ENCODE measurements at regions not wholly inside any gene's neighbourhood (a gene's known extent, or its start where the extent isn't known, plus 50 kb on each side); places are given as distances from the start of the nearest gene placed in this dataset.

DNA sequence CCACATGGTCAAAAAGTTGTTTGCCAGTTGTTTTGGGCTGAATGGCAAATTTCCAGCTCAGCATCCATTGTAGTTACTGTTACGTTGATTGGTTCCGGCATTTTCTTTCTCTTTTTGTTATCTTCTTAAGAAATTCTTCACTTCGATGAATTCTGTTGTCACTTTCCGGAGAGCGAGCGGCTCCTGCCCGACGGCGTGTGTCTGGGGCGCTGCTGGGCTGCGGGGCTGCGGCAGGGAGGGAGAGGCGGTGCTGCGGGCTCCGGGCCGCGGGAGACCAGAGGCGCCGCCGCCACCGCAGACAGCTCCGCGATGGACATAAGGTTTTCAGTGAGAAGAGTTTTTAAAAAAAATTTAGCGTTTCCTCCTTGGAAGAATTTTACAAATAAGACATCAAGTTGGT, 117.4 kb downstream of the RRM1 start:
- Mint-ChIP-seq H3K4me1 (peaks cover 4% of the 10 kb centered on the region; the same call in 1 of the 2 replicates), H3K4me3 (peak overlapping the region; percentile 47), H3K27ac (no peak overlapping the region), H3K9me3 (peaks cover 9% of the 10 kb centered on the region), H3K36me3 (no peaks in the 10 kb centered on the region), H3K27me3 (ENCODE audit: low read depth) (peaks cover 24% of the 10 kb centered on the region)
- POLR2A ChIA-PET, result interaction anchor here (0.6 kb wide), 1 partner anchor 323 kb away, joined by 4 read pairs; no protein-coding TSS in a partner anchor
- peak; percentile 45 for DNase-seq (ENCODE audit: low spot score)
- peak; percentile 98 for ATAC-seq
- TF ChIP-seq FOXP1 (CRISPR knock-in tag; IDR thresholded peaks at IDR 0.05; ENCODE audit: borderline replicate concordance), result no peak
- TF ChIP-seq NR1H2 (CRISPR knock-in tag; IDR thresholded peaks at IDR 0.05), result no peak
- no peak for TF ChIP-seq ZNF121 (CRISPR knock-in tag; IDR thresholded peaks at IDR 0.05)
- TF ChIP-seq, protein P1, sequence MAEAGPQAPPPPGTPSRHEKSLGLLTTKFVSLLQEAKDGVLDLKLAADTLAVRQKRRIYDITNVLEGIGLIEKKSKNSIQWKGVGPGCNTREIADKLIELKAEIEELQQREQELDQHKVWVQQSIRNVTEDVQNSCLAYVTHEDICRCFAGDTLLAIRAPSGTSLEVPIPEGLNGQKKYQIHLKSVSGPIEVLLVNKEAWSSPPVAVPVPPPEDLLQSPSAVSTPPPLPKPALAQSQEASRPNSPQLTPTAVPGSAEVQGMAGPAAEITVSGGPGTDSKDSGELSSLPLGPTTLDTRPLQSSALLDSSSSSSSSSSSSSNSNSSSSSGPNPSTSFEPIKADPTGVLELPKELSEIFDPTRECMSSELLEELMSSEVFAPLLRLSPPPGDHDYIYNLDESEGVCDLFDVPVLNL (CRISPR knock-in tag; IDR thresholded peaks at IDR 0.05; ENCODE audit: borderline replicate concordance, low read depth), result no peak
- TF ChIP-seq, protein P2, sequence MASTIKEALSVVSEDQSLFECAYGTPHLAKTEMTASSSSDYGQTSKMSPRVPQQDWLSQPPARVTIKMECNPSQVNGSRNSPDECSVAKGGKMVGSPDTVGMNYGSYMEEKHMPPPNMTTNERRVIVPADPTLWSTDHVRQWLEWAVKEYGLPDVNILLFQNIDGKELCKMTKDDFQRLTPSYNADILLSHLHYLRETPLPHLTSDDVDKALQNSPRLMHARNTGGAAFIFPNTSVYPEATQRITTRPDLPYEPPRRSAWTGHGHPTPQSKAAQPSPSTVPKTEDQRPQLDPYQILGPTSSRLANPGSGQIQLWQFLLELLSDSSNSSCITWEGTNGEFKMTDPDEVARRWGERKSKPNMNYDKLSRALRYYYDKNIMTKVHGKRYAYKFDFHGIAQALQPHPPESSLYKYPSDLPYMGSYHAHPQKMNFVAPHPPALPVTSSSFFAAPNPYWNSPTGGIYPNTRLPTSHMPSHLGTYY (CRISPR knock-in tag; IDR thresholded peaks at IDR 0.05), result no peak
- no peak for TF ChIP-seq SMAD3 (CRISPR knock-in tag; IDR thresholded peaks at IDR 0.05; ENCODE audit: borderline replicate concordance)
- TF ChIP-seq, protein P3, sequence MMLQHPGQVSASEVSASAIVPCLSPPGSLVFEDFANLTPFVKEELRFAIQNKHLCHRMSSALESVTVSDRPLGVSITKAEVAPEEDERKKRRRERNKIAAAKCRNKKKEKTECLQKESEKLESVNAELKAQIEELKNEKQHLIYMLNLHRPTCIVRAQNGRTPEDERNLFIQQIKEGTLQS (CRISPR knock-in tag; conservative IDR thresholded peaks at IDR 0.05), result no peak
- TF ChIP-seq NR3C1 (CRISPR knock-in tag; conservative IDR thresholded peaks at IDR 0.05; ENCODE audit: low read depth), result no peak
- TF ChIP-seq TP53 (CRISPR knock-in tag; IDR thresholded peaks at IDR 0.05), result no peak
- TF ChIP-seq SOX15 (CRISPR knock-in tag; IDR thresholded peaks at IDR 0.05), result no peak
- TF ChIP-seq, protein P4, sequence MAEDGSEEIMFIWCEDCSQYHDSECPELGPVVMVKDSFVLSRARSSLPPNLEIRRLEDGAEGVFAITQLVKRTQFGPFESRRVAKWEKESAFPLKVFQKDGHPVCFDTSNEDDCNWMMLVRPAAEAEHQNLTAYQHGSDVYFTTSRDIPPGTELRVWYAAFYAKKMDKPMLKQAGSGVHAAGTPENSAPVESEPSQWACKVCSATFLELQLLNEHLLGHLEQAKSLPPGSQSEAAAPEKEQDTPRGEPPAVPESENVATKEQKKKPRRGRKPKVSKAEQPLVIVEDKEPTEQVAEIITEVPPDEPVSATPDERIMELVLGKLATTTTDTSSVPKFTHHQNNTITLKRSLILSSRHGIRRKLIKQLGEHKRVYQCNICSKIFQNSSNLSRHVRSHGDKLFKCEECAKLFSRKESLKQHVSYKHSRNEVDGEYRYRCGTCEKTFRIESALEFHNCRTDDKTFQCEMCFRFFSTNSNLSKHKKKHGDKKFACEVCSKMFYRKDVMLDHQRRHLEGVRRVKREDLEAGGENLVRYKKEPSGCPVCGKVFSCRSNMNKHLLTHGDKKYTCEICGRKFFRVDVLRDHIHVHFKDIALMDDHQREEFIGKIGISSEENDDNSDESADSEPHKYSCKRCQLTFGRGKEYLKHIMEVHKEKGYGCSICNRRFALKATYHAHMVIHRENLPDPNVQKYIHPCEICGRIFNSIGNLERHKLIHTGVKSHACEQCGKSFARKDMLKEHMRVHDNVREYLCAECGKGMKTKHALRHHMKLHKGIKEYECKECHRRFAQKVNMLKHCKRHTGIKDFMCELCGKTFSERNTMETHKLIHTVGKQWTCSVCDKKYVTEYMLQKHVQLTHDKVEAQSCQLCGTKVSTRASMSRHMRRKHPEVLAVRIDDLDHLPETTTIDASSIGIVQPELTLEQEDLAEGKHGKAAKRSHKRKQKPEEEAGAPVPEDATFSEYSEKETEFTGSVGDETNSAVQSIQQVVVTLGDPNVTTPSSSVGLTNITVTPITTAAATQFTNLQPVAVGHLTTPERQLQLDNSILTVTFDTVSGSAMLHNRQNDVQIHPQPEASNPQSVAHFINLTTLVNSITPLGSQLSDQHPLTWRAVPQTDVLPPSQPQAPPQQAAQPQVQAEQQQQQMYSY (CRISPR knock-in tag; IDR thresholded peaks at IDR 0.05), result no peak
- TF ChIP-seq GTF2I (CRISPR knock-in tag; conservative IDR thresholded peaks at IDR 0.05), result no peak
- CTCF ChIA-PET, result interaction anchor here (1.1 to 3.3 kb wide), 3 partner anchors 9 to 24 kb away, joined by 3 to 14 read pairs (median 4); no protein-coding TSS in a partner anchor

DNA sequence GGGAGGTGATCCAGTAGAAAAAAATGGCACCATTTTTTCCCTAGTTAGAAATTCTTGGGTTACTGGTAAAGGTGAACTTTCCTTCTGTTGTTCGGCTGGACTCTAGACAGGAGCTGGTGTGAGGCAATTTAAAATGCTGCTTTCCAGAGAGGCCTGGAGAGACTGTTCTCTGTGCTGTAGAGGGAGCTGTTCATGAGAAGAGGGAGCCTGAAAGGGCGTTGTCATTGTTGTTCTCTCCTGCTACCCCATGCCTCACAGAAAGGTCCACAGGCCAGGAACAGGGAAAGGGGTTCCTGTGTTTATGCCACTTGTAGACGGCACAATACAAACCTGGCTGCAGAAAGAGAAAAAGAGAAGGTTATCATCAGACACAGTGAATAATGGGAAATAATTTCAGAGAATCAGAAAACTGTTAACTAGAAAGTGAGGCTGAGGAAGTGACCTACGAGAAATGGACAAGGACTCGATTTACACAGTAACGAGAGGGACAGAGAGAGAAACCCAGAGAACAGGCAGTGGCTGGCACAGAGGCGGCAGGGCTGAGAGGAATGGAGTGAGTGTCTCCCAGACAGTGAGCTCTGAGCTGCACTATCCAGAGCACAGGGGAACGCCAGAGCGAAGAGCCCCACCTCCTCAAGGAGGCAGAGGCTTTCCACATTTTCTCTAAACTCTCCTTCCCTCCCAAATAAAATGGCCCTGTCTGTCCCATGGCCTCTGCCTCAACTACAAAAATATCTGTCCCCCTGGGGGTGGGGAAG, 109.2 kb downstream of the RRM1 start:
- H3K27me3 Mint-ChIP-seq (ENCODE audit: low read depth), result no peaks in the 10 kb centered on the region
- CTCF ChIA-PET, result interaction anchor here (0.6 to 2.6 kb wide), 15 partner anchors 9 to 349 kb away, joined by 3 to 28 read pairs (median 3); partner anchors contain the start of gene TRIM21
- H3K4me1 Mint-ChIP-seq, result peaks cover 4% of the 10 kb centered on the region
- DNase-seq (ENCODE audit: low spot score), result no peak
- no peak overlapping the region for H3K27ac Mint-ChIP-seq
- no peak overlapping the region for H3K4me3 Mint-ChIP-seq
- H3K9me3 Mint-ChIP-seq, result peaks cover 6% of the 10 kb centered on the region
- peak; percentile 100 for ATAC-seq
- TF ChIP-seq, protein P5, sequence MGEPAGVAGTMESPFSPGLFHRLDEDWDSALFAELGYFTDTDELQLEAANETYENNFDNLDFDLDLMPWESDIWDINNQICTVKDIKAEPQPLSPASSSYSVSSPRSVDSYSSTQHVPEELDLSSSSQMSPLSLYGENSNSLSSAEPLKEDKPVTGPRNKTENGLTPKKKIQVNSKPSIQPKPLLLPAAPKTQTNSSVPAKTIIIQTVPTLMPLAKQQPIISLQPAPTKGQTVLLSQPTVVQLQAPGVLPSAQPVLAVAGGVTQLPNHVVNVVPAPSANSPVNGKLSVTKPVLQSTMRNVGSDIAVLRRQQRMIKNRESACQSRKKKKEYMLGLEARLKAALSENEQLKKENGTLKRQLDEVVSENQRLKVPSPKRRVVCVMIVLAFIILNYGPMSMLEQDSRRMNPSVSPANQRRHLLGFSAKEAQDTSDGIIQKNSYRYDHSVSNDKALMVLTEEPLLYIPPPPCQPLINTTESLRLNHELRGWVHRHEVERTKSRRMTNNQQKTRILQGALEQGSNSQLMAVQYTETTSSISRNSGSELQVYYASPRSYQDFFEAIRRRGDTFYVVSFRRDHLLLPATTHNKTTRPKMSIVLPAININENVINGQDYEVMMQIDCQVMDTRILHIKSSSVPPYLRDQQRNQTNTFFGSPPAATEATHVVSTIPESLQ (CRISPR knock-in tag; IDR thresholded peaks at IDR 0.05), result no peak
- no peak for TF ChIP-seq ZBTB21 (CRISPR knock-in tag; IDR thresholded peaks at IDR 0.05; ENCODE audit: borderline replicate concordance)
- TF ChIP-seq, protein P6, sequence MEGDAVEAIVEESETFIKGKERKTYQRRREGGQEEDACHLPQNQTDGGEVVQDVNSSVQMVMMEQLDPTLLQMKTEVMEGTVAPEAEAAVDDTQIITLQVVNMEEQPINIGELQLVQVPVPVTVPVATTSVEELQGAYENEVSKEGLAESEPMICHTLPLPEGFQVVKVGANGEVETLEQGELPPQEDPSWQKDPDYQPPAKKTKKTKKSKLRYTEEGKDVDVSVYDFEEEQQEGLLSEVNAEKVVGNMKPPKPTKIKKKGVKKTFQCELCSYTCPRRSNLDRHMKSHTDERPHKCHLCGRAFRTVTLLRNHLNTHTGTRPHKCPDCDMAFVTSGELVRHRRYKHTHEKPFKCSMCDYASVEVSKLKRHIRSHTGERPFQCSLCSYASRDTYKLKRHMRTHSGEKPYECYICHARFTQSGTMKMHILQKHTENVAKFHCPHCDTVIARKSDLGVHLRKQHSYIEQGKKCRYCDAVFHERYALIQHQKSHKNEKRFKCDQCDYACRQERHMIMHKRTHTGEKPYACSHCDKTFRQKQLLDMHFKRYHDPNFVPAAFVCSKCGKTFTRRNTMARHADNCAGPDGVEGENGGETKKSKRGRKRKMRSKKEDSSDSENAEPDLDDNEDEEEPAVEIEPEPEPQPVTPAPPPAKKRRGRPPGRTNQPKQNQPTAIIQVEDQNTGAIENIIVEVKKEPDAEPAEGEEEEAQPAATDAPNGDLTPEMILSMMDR (IDR thresholded peaks at IDR 0.05), result peak; percentile 17; the same call in 1 of the 2 replicates
- TF ChIP-seq, protein P7, sequence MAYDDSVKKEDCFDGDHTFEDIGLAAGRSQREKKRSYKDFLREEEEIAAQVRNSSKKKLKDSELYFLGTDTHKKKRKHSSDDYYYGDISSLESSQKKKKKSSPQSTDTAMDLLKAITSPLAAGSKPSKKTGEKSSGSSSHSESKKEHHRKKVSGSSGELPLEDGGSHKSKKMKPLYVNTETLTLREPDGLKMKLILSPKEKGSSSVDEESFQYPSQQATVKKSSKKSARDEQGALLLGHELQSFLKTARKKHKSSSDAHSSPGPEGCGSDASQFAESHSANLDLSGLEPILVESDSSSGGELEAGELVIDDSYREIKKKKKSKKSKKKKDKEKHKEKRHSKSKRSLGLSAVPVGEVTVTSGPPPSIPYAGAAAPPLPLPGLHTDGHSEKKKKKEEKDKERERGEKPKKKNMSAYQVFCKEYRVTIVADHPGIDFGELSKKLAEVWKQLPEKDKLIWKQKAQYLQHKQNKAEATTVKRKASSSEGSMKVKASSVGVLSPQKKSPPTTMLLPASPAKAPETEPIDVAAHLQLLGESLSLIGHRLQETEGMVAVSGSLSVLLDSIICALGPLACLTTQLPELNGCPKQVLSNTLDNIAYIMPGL (CRISPR knock-in tag; IDR thresholded peaks at IDR 0.05), result no peak
- no peak for TF ChIP-seq CREB1 (CRISPR knock-in tag; IDR thresholded peaks at IDR 0.05)
- TF ChIP-seq, protein P2 (CRISPR knock-in tag; IDR thresholded peaks at IDR 0.05), result no peak
- TF ChIP-seq ZNF219 (CRISPR knock-in tag; IDR thresholded peaks at IDR 0.05; ENCODE audit: borderline replicate concordance), result no peak
- no peak for TF ChIP-seq ZNF232 (CRISPR knock-in tag; IDR thresholded peaks at IDR 0.05)
- no peak for TF ChIP-seq RORB (CRISPR knock-in tag; IDR thresholded peaks at IDR 0.05)
- H3K36me3 Mint-ChIP-seq, result no peaks in the 10 kb centered on the region
- POLR2A ChIA-PET, result interaction anchor here (0.7 kb wide), 1 partner anchor 17 kb away, joined by 3 read pairs; no protein-coding TSS in a partner anchor
